Kidney epithelial cell (primary cell): ENCODE measurements at regions not wholly inside any gene's neighbourhood (a gene's known extent, or its start where the extent isn't known, plus 50 kb on each side); places are given as distances from the start of the nearest gene placed in this dataset.
"Not testable (repeated sequence)": the region's sequence is repeated elsewhere in the genome, so short reads cannot be mapped to it uniquely, and the experiment has no call there.

ENCODE experiments used
- DNase-seq: peaks from one replicate; pipeline ENCODE4 v3.0.0-alpha.2; 2010; ENCODE audit warnings: low read depth
- H3K27me3 ChIP-seq: 2 replicates; pipeline ENCODE4 v1.6.0; 2011; ENCODE audit warnings: low read length; ENCODE audit not compliant: control insufficient read depth, insufficient read depth
- H3K36me3 ChIP-seq: 2 replicates; pipeline ENCODE4 v1.5.1; 2011; ENCODE audit warnings: low read length; ENCODE audit not compliant: control insufficient read depth, insufficient read depth
- H3K4me3 ChIP-seq: 2 replicates; pipeline ENCODE4 v1.5.1; 2011; ENCODE audit warnings: low read depth, mild to moderate bottlenecking, control low read depth, low read length
- CTCF ChIP-seq: IDR thresholded peaks from 2 replicates; pipeline ENCODE4 v1.5.1; 2011; ENCODE audit warnings: mild to moderate bottlenecking, moderate library complexity, low read length, control low read depth, inconsistent platforms; ENCODE audit not compliant: insufficient read depth, poor library complexity, severe bottlenecking

- no peak for DNase-seq
- Histone ChIP-seq H3K36me3 (no peaks in the 10 kb centered on the region), H3K27me3 (no peaks in the 10 kb centered on the region), H3K4me3 (no peak overlapping the region)
- TF ChIP-seq CTCF, result no peak
Observed at GRCh38 chr5:54404568-54404967, 50.9 kb upstream of the HSPB3 start.

GRCh38 chr5:54403885-54404416 lies 51.5 kb upstream of the HSPB3 start:
- Histone ChIP-seq H3K36me3 (no peaks in the 10 kb centered on the region), H3K4me3 (no peak overlapping the region), H3K27me3 (no peaks in the 10 kb centered on the region)
- DNase-seq, result no peak
- no peak for TF ChIP-seq CTCF

DNA sequence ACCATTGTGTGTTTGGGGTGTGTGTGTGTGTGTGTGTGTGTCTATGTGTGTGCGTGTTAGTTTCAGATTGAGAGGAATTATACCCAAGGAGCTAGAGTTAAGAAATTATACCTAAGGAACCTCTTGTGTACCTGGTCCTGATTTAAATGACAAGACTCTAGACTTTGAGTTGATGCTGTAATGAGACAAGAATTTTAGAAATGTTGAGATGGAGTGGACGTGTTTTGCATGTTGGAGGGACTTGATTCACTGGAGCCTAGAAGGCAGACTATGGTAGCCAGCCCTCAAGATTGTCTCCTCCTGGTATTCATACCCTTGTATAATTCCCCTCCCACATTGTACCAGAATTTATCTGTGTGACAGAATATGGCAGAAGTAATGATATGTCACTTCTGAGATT lies 52.4 kb upstream of the HSPB3 start:
- Histone ChIP-seq H3K4me3 (no peak overlapping the region), H3K27me3 (no peaks in the 10 kb centered on the region), H3K36me3 (no peaks in the 10 kb centered on the region)
- no peak for DNase-seq
- no peak for TF ChIP-seq CTCF

- Histone ChIP-seq H3K36me3 (no peaks in the 10 kb centered on the region), H3K4me3 (no peak overlapping the region), H3K27me3 (no peaks in the 10 kb centered on the region)
- TF ChIP-seq CTCF, result no peak
- no peak for DNase-seq
Observed at GRCh38 chr5:54401515-54401914, 54.0 kb upstream of the HSPB3 start.

DNA sequence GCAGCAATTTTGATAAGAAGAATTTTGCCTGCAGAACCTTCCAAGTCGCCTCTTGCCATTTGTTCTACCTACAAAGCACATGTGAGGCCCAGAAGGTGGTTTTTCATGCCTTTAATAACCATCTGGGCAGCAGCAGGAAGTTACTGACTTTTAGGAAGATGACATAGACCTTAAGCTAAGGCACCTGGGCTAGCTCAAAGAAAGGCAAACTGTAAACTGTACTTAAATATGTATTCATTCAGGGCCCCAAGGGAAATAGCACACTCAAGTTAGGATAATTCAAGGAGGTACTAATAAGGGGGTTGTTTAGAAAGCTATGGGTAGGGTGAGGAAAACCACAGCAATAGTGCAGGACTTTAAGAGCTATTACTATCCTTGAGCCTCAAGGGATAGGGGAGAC lies 57.3 kb upstream of the HSPB3 start:
- H3K4me3 ChIP-seq, result no peak overlapping the region
- no peaks in the 10 kb centered on the region for H3K27me3 ChIP-seq
- DNase-seq, result no peak
- TF ChIP-seq CTCF, result no peak
- H3K36me3 ChIP-seq, result no peaks in the 10 kb centered on the region

DNA sequence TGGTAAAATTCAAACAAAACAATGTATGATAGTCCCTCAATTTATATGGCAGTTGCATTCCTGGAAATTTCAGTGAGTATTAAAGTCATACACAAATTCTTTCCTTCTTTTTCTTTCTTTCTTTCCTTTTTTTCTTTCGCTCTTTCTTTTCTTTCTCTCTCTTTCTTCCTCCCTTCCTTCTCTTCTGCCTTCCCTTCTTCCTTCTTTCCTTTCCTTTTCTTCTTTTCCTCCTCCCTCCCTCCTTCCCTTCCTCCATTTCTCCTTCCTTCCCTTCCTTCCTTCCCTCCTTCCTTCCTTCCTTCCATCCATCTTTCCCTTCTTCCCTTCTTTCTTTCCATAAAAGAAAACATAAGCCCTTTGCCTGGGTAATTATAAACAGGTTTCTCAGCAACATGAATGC lies 58.1 kb upstream of the HSPB3 start:
- Histone ChIP-seq H3K36me3 (no peaks in the 10 kb centered on the region), H3K27me3 (no peaks in the 10 kb centered on the region), H3K4me3 (no peak overlapping the region)
- TF ChIP-seq CTCF, result no peak
- DNase-seq, result no peak

GRCh38 chr5:54393007-54393406 lies 62.5 kb upstream of the HSPB3 start:
- DNase-seq, H3K27me3 ChIP-seq, H3K4me3 ChIP-seq, H3K36me3 ChIP-seq: not testable (repeated sequence)
